GM12873 (cell line): ENCODE measurements at regions not wholly inside any gene's neighbourhood (a gene's known extent, or its start where the extent isn't known, plus 50 kb on each side); places are given as distances from the start of the nearest gene placed in this dataset.

Source experiments
- TF ChIP-seq, protein P1 (sequence below): IDR thresholded peaks from 2 replicates; pipeline ENCODE4 v1.5.1; 2012; ENCODE audit warnings: low read depth, mild to moderate bottlenecking, moderate library complexity, low read length, control low read depth; ENCODE audit not compliant: insufficient read depth; ENCODE audit errors: missing control alignments

DNA sequence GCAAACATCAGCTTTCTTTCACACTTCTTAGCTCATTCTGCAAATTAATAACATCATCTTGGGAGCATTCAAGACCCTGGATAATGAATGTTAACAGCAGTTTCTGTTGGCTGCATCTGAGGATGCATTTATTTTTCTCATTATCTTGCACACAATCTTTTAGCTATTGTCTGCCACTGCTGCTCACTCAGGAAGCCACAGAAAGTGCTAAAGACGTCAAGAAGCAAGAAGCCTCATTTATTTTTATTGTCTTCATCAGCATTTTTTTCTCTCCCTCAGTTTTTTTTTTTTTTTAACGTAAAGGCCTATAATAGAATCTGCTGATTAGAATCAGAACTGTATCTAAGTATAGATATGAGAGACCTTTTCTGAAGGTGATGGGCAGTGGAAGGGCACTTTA lies 1339.4 kb downstream of the FAM181B start:
- TF ChIP-seq, protein P1, sequence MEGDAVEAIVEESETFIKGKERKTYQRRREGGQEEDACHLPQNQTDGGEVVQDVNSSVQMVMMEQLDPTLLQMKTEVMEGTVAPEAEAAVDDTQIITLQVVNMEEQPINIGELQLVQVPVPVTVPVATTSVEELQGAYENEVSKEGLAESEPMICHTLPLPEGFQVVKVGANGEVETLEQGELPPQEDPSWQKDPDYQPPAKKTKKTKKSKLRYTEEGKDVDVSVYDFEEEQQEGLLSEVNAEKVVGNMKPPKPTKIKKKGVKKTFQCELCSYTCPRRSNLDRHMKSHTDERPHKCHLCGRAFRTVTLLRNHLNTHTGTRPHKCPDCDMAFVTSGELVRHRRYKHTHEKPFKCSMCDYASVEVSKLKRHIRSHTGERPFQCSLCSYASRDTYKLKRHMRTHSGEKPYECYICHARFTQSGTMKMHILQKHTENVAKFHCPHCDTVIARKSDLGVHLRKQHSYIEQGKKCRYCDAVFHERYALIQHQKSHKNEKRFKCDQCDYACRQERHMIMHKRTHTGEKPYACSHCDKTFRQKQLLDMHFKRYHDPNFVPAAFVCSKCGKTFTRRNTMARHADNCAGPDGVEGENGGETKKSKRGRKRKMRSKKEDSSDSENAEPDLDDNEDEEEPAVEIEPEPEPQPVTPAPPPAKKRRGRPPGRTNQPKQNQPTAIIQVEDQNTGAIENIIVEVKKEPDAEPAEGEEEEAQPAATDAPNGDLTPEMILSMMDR = no peak

DNA sequence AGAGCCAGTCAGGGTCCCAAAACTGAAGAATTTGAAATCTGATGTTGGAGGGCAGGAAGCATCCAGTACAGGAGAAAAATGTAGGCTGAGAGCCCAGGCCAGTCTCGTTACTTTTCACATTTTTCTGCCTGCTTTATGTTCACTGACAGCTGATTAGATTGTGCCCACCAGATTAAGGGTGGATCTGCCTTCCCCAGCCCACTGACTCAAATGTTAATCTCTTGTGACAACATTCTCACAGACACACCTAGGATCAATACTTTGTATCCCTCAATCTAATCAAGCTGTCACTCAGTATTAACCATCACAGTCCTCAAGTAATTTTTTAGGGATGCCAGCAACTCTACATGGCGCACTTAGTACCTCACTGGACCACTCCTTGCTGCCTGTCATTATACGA lies 1345.3 kb downstream of the FAM181B start:
- TF ChIP-seq, protein P1 = no peak

DNA sequence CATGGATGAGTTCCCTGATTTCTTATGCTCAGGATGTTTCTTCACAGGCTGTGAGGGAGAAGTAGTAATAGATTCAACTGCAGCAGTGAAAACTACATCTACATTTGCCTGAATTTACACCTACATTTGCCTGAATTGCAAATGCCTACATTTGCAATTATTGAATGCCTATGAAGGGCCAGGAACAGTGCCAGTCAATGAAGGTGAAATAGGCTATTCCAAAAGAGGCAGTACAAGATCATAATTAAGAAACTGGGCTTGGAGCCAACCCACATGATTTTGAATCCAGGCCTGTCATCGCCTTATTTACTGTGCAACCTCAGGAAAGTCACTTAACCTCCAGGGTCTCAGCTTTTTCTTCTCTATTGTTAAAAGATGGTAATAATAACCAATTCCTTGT lies 1353.3 kb downstream of the FAM181B start:
- TF ChIP-seq, protein P1 = no peak

DNA sequence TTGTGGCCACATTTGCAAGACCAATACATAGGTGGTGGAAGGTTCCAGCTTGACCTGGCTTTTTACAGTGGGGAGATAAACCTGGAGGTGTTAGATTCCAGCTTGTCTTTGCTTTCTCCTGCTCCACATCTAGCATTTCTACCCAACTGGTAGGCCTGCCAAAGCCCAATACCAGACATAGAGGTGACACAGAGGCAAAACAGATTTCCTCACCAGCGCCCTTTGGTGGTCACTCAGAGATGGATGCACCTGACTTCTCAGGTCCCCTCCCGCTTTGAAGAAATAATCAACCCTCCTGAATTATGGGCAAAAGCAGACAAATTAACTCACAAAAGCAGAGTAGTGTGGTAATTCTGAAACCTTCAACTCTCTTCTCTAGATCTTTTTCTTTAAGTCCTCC lies 1356.2 kb downstream of the FAM181B start:
- TF ChIP-seq, protein P1 = no peak

DNA sequence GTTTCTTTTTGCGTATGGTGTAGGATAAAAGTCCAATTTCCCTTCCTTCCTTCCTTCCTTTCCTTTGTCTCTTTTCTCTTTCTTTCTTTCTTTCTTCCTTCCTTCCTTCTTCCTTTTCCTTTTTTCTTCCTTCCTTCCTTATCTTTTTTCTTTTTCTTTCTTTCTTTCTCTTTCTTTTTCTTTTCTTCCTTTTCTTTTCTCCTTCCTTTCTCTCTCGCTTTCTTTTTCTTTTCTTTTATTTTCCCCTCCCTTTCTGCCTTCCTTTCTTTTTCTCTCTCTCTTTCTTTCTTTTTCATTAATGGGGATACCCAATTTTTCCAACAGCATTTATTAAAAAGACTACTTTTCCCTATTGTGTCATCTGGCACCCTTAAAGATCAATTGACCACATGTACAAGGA lies 1359.7 kb downstream of the FAM181B start:
- TF ChIP-seq, protein P1 = no peak

DNA sequence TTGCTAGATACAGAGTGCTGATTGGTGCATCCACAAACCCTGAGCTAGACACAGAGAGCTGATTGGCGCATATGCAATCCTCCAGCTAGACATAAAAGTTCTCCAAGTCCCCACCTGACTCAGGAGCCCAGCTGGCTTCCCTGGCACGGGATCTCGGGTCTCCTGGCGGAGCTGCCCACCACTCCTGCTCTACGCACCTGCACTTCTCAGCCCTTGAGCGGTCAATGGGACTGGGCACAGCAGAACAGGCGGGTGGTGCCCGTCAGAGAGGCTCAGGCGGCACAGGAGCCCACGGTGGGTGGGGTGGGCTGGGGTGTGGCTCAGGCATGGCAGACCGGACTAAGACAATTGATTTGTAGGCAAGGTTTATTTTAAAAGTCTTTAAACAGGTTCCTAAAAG lies 1365.5 kb downstream of the FAM181B start:
- TF ChIP-seq, protein P1 = no peak

DNA sequence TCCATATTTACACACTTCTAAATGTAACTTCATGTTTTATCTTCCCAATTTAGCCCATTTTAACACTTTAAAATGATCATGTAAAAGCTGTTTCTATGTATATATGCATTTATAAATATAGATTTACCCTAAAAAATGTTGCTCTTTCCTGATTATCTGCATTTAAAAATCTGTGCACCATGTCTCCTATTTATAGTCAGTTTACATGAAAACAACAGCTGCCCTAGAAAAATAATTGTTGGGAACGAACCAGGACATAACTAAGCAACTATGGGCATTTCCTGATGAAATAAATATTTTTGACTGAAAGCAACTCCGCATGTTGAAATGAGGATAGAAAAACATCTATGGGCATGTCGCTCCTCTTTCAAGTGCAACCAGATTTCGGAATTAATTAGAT lies 1368.2 kb downstream of the FAM181B start:
- TF ChIP-seq, protein P1 = no peak
